C1 segment of cervical spinal cord (tissue), 14 donors: ENCODE measurements at regions not wholly inside any gene's neighbourhood (a gene's known extent, or its start where the extent isn't known, plus 50 kb on each side); places are given as distances from the start of the nearest gene placed in this dataset.

Experiments
- DNase-seq, 14 donors: peaks; one replicate each; lab custom pipeline; 2025; lab: John Stamatoyannopoulos, UW

GRCh38 chr10:16352146-16352545 is 84.7 kb upstream of the PTER start:
- no peak for DNase-seq

GRCh38 chr10:16360001-16360400 is 76.8 kb upstream of the PTER start:
- DNase-seq = no peak

DNA sequence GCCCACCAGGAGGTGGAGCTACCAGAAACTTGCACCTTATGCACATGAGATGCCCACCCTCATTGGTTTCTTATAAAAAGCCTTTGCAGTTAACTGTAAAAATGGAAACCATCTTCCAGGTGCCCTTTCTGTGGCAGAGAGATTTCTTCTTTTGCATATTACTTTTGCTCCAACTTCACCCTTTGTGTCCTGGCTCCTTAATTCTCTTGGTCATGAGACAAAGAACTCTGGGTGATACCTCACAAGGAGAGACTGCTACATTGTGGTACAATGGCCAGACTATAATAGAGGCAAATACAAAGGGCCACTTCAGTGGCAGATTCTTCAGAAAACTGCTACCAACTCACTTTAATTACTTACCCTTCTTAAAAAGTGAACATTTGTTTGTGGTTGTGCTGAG is 76.4 kb upstream of the PTER start:
- DNase-seq = no peak

DNA sequence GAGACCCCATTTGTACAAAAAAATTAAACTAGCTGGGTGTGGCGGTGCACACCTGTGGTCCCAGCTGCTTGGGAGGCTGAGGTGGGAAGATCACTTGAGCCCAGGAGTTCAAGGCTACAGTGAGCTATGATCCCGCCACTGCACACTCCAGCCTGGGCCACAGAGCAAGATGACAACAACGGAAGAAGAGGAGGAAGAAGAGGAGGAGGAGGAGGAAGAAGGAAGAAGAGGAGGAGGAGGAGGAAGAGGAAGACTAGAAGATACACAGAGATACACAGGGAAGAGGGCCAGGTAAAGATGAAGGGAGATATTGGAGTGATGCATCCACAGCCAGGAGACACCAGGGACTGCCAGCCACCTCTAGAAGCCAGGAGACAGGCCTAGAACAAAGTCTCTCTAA is 75.7 kb upstream of the PTER start:
- DNase-seq = no peak

- DNase-seq = no peak
Measured at GRCh38 chr10:16363741-16364140, 73.1 kb upstream of the PTER start.

DNA sequence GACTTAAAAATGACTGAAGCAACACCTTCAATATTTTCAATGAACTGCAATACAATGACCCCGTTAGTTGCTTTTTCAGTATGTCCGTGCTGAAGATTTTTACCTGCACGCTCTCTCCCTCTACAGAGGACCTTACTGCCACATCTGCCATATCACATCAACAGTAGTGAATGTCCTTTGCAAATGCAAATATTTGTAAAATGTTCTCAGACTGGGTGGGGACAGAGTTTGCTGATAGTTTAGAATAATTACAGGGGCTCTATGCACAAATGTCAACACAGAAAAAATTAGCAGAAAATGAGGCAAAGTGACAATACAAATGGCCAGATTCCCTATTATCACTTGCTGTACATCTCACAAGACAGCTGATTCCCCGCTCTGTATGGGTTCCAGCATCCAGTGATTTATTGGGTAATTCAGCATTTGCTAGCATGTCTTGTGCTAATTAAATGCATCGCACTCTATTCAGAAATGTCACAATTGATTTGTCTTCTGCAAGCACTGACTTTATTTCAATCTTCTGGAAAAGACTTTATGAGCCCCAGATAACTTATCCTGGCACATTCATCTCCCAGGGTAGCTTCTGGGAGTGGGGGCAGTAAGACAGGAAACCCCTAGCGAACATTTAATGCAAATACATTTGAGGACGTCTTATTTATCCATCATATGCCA is 69.1 kb upstream of the PTER start:
- DNase-seq = no peak

DNA sequence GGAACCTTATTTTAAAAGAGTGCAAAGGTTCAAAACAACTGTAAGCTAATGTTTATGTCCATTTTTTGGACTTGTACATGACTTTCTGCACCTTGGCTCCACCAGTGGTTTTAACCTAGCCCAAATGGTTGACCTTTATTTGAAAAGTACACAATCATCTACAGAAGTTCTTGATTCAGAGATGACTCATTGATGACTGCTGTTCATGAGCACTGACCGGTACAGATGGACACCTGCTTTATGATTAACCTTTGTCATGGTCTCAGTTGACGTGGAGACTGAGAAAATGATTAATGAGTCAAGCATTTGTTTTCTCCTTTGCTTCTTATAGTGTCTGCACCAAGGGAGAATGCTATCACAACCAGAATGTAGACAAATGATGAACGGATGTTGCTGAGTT is 55.7 kb upstream of the PTER start:
- no peak for DNase-seq

DNA sequence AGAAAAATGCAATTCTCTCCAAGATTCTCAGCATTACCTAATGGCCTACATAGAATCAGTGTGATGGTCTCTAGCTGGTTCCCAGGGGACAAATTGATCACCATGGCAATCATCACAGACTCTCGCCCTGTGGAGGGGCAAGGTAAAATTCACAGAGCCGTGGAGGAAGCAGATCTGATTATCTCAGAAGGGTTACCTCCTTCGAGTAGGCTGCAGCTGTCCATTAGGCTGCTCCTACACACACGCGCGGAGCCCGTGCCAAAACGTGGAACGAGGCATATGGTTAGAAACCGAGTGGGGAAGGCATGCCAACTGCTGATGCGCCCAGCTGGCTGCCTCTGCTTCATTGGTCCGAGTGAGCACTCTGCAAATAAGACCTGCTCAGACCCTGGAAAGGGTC is 52.8 kb upstream of the PTER start:
- DNase-seq = peak in 3 of 14 donors; percentile 1 to 91 (median 28)

DNA sequence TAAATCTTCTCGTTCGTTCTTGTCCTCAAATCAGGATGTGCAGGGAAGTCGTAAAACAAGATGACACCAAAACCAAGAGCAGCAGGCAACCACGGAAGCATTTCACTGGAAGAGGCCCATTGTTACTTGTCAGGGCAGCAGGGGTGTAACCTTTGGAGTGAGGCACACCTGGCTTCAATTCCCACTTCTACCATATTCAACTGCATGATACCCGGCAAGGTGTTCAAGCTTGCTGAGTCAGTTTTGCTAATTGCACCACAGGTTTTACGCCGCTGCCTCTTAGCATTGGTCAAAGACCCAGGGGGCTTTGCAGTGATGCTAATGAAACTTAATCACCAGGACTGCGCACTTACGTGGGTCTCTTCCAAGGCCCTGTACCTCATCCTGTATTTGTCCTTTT is 50.0 kb upstream of the PTER start:
- DNase-seq = no peak
